Mesothelial cell of epicardium (in vitro differentiated cells): ENCODE measurements at regions not wholly inside any gene's neighbourhood (a gene's known extent, or its start where the extent isn't known, plus 50 kb on each side); places are given as distances from the start of the nearest gene placed in this dataset.

ENCODE experiments used
- DNase-seq, 2 experiments: peaks; one replicate each; pipeline ENCODE4 v3.0.0; 2021; ENCODE audit warnings: low spot score in 2 of 2; ENCODE audit not compliant: unreplicated experiment in 2 of 2
- H3K27ac Mint-ChIP-seq: 2 replicates; pipeline ENCODE4 v1.8.0; 2021; ENCODE audit warnings: mixed read lengths
- H3K27me3 Mint-ChIP-seq: 2 replicates; pipeline ENCODE4 v1.8.0; 2021; ENCODE audit warnings: low read depth, mixed read lengths
- H3K36me3 Mint-ChIP-seq: 2 replicates; pipeline ENCODE4 v1.8.0; 2021; ENCODE audit warnings: mixed read lengths
- H3K4me1 Mint-ChIP-seq: 2 replicates; pipeline ENCODE4 v1.8.0; 2021; ENCODE audit warnings: mixed read lengths
- H3K4me3 Mint-ChIP-seq: 2 replicates; pipeline ENCODE4 v1.8.0; 2021; ENCODE audit warnings: mild to moderate bottlenecking, moderate library complexity, mixed read lengths
- H3K9me3 Mint-ChIP-seq: 2 replicates; pipeline ENCODE4 v1.8.0; 2021; ENCODE audit warnings: mixed read lengths
- TF ChIP-seq, protein P1 (sequence below): fragments of 200-600 bp; sonication (generic); IDR thresholded peaks from one replicate; pipeline ENCODE4 v1.5.0; 2021; ENCODE audit warnings: antibody characterized with exemption; ENCODE audit not compliant: unreplicated experiment

DNA sequence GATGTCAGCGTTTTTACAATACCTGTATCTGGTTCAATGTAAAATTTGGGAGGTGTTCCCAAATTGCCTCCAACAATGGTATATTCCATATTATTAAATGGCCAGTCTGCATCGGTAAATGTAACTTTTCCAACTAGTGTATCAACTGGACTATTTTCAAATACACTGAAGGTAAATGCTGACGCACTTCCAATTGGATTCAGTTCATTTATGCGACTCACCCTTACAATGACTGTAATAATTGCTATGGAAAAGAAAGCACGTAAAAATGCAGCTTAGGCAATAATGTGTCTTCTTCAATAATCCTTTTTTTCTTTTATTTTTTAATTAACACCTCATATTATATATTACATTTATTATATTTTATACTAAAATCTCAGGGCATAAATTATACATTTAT is 209.1 kb downstream of the HGF start:
- Mint-ChIP-seq H3K36me3 (no peaks in the 10 kb centered on the region), H3K27me3 (no peaks in the 10 kb centered on the region), H3K4me3 (no peak overlapping the region), H3K27ac (no peak overlapping the region), H3K9me3 (no peaks in the 10 kb centered on the region), H3K4me1 (no peaks in the 10 kb centered on the region)
- TF ChIP-seq, protein P1, sequence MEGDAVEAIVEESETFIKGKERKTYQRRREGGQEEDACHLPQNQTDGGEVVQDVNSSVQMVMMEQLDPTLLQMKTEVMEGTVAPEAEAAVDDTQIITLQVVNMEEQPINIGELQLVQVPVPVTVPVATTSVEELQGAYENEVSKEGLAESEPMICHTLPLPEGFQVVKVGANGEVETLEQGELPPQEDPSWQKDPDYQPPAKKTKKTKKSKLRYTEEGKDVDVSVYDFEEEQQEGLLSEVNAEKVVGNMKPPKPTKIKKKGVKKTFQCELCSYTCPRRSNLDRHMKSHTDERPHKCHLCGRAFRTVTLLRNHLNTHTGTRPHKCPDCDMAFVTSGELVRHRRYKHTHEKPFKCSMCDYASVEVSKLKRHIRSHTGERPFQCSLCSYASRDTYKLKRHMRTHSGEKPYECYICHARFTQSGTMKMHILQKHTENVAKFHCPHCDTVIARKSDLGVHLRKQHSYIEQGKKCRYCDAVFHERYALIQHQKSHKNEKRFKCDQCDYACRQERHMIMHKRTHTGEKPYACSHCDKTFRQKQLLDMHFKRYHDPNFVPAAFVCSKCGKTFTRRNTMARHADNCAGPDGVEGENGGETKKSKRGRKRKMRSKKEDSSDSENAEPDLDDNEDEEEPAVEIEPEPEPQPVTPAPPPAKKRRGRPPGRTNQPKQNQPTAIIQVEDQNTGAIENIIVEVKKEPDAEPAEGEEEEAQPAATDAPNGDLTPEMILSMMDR, result no peak
- no peak for DNase-seq

DNA sequence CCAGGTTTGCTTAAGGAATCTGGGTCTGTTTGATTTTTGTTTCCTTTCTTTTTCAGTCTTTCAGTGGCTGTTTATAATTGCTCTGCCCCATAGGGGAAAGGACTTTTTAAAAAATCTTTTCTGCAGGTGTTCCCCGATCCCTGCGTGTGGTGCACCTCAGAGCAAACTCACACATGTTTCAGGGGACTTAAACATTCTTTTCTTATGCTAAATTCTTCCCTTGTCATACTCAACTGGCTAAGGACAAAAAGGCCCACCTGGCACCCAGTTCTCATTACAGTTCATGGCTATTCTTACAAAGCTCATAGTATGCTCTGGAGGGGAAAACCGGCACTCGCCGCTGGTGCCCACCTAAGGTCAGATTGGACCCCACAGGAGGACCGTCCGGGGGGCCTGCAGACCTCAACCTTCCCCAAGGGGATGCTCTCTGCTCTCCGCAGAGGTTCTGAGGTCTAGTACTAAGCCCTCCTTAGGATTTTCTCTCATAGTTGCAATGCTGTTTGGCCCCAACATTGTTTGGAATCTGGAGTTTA is 220.3 kb downstream of the HGF start:
- Mint-ChIP-seq H3K4me3 (no peak overlapping the region), H3K27ac (no peak overlapping the region), H3K27me3 (no peaks in the 10 kb centered on the region), H3K36me3 (peaks cover 4% of the 10 kb centered on the region), H3K9me3 (peaks cover 22% of the 10 kb centered on the region), H3K4me1 (no peaks in the 10 kb centered on the region)
- TF ChIP-seq, protein P1, result no peak
- no peak for DNase-seq

DNA sequence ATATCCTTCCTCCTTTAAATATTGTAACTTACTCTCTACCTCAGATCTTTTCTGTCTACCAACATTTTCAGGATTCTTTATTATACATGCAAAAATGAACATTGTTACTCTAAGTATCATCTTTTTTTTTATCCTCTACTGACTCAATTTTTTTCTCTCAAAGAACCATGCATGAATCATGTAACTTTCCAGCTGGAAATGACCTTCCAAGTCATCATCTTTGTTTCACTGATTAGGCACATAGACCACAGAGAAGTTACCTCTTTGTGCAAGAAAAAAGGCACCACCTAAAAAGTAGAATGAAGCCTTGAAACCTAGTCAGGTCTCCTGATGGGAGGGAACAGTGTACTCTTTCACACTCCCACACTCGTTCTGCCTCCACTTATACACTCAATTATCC is 234.9 kb downstream of the HGF start:
- Mint-ChIP-seq H3K36me3 (no peaks in the 10 kb centered on the region), H3K9me3 (peaks cover 13% of the 10 kb centered on the region), H3K4me3 (no peak overlapping the region), H3K27ac (no peak overlapping the region), H3K4me1 (no peaks in the 10 kb centered on the region), H3K27me3 (no peaks in the 10 kb centered on the region)
- TF ChIP-seq, protein P1, result no peak
- DNase-seq, result no peak

DNA sequence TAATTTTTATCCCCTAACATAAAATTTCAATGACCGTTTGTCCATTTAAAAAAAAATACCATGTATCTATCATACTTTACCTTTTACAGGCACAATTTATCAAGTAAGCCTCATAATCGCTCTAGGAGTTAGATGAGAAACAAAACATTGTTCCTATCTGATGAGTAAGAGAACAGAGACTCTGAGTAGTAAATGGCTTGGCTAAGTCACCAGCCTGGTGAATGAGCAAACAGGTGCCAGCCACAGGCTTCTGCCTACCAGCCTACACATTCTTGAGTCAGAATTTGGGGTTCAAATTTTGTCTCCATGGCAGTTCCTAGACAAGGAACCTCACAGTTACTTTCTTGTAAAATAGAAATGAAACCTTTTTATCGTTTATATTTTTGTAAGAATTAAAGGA is 235.4 kb downstream of the HGF start:
- Mint-ChIP-seq H3K36me3 (no peaks in the 10 kb centered on the region), H3K27me3 (no peaks in the 10 kb centered on the region), H3K4me3 (no peak overlapping the region), H3K4me1 (no peaks in the 10 kb centered on the region), H3K27ac (no peak overlapping the region), H3K9me3 (peaks cover 19% of the 10 kb centered on the region)
- DNase-seq, result no peak
- TF ChIP-seq, protein P1, result no peak

DNA sequence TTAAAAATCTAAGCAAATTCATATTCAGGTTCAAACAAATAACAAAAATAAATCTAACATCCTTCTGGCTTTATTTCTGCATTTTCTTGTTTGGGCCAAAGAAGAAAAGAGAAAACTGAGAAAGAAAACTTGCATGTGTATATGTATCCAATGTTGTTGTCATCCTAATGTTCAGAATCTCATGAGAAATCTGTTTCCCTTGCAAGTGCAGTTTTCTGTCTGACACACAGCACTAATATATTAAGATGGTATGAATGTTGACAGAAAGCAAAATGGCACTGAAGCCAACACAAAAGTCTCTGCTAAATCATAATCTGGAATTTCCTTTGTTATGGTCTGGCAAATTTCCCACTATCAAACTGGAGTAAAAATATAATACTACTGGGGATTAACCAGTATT is 235.9 kb downstream of the HGF start:
- Mint-ChIP-seq H3K36me3 (no peaks in the 10 kb centered on the region), H3K9me3 (peaks cover 19% of the 10 kb centered on the region), H3K27me3 (no peaks in the 10 kb centered on the region), H3K4me3 (no peak overlapping the region), H3K4me1 (no peaks in the 10 kb centered on the region), H3K27ac (no peak overlapping the region)
- TF ChIP-seq, protein P1, result no peak
- no peak for DNase-seq

- no peak overlapping the region for H3K27ac Mint-ChIP-seq
- H3K4me1 Mint-ChIP-seq, result no peaks in the 10 kb centered on the region
- peaks cover 19% of the 10 kb centered on the region for H3K9me3 Mint-ChIP-seq
- H3K36me3 Mint-ChIP-seq, result no peaks in the 10 kb centered on the region
- H3K4me3 Mint-ChIP-seq, result no peak overlapping the region
- DNase-seq, result no peak
- H3K27me3 Mint-ChIP-seq, result no peaks in the 10 kb centered on the region
- TF ChIP-seq, protein P1, result no peak
These were observed 236.4 kb downstream of the HGF start for GRCh38 chr7:81533426-81533825.
